GM18508 (cell line): ENCODE measurements at regions not wholly inside any gene's neighbourhood (a gene's known extent, or its start where the extent isn't known, plus 50 kb on each side); places are given as distances from the start of the nearest gene placed in this dataset.
"Not testable (repeated sequence)": the region's sequence is repeated elsewhere in the genome, so short reads cannot be mapped to it uniquely, and the experiment has no call there.

ENCODE experiments used
- ATAC-seq: cut with Tn5 transposase; IDR thresholded peaks from one replicate; pipeline ENCODE4 v1.9.1; 2021; ENCODE audit warnings: moderate number of reproducible peaks; ENCODE audit not compliant: insufficient read depth, unreplicated experiment

DNA sequence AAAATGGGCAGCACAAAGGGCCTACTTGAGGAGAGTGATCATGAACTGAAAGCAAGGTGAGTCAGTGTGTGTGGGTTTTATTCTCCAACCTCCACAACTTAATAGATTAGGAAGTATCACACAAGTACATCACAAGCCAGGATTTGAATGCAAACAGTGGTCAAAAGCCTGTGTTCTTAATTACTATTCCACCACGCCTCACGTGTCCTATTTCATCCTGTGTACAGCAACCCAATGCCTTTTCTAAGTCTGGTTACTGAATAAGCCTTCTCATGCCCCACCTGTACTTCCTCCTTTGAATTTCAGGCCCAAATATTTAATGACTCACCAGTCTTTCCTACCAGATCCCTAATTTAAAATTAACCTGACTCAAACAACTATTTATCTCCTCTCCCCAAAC is 755.7 kb upstream of the SLC8A1 start:
- ATAC-seq, result no peak

- ATAC-seq, result not testable (repeated sequence)
Measured at GRCh38 chr2:41210030-41210429, 758.1 kb upstream of the SLC8A1 start.

GRCh38 chr2:41216978-41217377 is 765.1 kb upstream of the SLC8A1 start:
- no peak for ATAC-seq

DNA sequence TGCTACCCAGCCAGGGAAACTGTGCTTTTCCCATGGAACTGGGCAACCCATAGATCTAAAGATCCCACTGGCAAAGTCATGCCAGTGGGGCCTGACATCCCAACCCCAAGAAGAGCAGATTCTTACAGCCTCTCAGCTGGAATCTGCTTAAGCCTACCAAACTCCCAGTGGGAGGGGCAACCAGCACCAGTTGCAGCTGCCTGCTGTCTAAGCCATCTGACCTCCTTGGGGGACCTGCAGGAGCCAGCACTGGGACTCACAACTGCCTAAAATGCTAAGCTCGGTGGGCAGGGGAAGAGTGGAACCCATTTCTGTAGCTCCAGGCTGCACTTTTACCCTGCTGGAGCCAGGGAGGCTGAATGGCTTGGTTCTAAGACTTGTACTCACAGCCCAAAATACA is 770.7 kb upstream of the SLC8A1 start:
- ATAC-seq, result no peak

- ATAC-seq, result no peak
Measured at GRCh38 chr2:41234093-41234492, 782.2 kb upstream of the SLC8A1 start.

GRCh38 chr2:41241325-41242000 is 789.6 kb upstream of the SLC8A1 start:
- peak; percentile 70 for ATAC-seq

- ATAC-seq, result no peak
Measured at GRCh38 chr2:41242001-41242331, 790.1 kb upstream of the SLC8A1 start.

GRCh38 chr2:41267929-41268659 is 779.7 kb upstream of the PKDCC start:
- ATAC-seq, result no peak

DNA sequence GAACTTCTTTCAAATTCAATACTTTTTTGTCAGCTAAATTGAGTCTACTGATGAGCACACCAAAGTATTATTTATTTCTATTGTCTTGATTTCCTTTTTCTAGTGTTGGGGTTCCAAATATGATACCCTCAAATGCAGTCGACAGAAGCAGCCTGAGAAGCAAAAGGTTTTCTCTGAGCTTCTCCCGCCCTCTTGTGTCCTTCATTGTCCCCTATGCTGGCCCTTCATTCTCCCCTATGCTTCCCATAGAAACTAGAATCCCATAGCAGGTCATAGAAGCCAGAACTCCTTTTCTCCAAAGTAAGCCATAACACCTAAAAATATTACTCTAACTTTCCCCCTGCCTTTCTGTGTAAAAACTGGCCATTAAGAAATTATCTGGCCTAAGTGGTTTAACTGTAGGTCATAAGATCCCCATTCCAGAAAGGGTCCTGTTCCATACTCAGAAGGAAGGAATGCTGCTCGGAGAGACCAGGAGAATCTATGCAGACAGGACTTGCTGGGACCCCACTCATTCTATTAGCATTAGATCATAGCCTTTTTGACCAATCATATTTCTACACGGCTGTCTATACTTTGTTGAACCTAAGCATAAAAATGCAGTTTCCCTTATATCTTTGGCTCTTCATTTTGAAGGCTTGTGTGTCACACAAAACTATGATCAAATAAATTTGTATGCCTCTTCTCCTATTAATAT is 764.6 kb upstream of the PKDCC start:
- no peak for ATAC-seq

DNA sequence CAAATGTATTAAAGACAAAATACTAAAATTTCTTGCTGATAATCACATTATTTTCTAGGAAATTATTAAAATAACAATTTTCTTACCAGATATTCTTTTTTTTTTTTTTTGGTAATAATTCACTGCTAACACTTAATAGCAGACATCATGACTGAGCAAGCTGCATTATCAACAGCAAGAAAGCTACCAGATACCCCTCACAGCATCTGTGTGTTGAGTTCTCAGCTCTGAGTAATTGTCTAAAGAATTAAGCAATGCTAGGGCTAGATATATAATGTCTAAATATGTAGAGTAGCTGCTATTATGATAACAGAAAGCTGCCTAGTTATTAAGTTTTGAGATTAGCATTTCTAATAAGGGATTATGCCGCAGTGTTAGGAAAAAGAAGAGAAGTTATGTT is 754.3 kb upstream of the PKDCC start:
- no peak for ATAC-seq

GRCh38 chr2:41294331-41294730 is 753.5 kb upstream of the PKDCC start:
- no peak for ATAC-seq

DNA sequence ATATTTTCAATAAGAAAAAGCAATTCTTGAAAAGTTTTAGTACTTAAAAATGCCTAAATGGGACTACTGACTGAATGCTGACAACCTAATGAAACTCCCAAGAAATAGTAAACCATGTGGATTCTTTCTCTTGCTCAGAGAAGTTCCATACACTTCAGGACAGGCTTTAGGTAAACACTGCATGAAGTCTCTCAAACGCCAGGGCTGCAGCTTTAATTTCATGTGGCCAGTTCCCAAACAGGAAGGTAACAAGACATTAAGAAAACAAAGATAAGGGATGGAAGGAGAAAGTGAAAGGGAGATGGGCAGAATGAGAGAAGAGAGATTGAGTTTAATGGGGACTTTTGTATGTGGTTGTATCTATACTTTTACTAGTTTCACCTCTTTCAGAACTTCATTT is 734.7 kb upstream of the PKDCC start:
- no peak for ATAC-seq

- ATAC-seq, result no peak
Measured at GRCh38 chr2:41314511-41315070, 733.2 kb upstream of the PKDCC start.

DNA sequence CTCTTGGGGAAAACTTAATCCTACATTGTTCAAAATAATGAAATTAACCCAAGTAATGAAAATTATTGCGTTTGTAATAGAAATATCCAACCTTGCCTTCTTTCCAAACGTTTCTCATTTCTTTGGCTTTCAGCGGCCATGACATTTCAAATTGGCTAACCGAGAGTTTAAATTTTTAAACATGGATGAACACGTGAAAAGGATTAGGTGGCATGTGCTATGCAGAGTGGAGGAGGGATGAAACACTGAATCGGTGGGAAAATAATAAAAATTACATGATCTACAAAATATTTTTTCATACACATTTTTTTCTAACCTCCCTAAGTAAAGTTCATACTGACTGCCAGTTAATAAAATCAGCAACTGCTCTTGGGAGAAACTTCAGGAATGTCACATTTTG is 728.4 kb upstream of the PKDCC start:
- no peak for ATAC-seq

DNA sequence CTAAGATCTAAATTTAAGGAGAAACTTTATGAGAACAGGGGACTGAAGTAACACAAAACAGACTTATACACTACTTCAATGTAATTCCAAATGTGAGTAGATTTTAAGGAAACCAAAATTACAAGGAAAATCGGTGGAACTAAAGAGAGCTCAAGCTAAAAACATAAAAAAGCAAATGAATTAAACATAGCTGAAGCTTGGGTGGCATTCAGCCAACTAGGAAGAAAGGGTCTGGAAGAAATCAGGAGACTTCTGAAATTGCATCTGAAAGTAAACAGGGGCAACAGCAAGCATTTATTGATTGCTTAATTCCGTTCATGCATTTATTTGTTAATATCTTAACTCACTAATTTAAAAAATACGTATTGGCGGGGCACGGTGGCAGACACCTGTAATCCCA is 727.3 kb upstream of the PKDCC start:
- no peak for ATAC-seq

GRCh38 chr2:41321351-41321750 is 726.5 kb upstream of the PKDCC start:
- ATAC-seq, result no peak

GRCh38 chr2:41326851-41327250 is 721.0 kb upstream of the PKDCC start:
- no peak for ATAC-seq

DNA sequence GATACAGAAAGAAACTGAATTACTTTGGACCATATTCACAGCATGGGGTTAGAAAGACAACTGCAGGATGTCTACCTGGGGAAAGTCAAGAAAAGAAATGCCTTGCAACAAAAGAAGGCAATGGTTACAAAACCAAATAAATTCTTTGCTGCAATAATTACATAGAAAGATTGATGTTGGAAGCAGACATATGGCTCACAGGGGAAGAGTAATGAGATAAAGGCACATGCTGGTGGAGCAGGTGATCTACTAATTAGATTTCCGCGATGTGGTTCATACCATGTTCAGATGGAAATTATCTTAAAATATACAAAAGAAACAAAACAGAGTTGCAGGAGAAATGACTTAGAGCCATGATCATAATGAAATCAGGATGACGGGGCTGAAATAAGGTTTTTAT is 718.8 kb upstream of the PKDCC start:
- no peak for ATAC-seq

DNA sequence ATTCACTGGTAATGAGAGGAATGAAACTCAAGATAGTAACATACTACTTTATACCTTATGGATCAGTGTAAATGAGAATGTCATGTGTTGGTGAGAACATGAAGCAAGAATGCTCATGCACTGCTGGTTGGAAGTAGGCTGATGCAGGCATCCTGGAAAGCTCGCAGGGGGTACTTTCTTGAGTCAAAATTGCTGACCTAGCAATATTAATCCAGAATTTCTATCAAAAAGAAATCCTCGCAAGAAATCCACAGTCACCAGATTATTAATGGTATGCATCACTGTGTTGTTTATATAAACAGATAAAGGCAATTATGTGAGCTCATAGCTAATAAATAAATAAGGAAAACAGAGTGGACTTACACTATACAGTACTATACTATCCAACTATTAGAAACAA is 713.7 kb upstream of the PKDCC start:
- no peak for ATAC-seq

GRCh38 chr2:41335573-41335972 is 712.2 kb upstream of the PKDCC start:
- ATAC-seq, result not testable (repeated sequence)

DNA sequence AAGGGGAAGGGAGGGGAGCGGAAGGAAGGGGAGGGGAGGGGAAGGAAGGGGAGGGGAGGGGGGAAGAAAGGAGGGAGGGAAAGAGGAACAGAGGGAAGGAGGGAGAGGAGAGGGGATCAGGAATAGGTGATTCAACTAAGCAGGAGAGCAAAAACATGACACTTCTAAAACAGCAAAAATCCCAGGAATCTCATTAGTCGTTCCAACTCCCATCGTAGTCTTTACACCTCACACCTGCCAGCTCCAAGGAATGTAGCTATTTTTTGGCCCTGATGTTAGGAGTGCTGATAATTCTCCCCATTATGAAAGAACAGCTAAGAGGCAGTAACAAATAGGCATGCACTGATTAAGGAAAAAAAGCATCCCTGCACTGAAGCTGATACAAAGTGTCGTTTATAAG is 709.9 kb upstream of the PKDCC start:
- no peak for ATAC-seq
